ENCODE measurements at regions not wholly inside any gene's neighbourhood (a gene's known extent, or its start where the extent isn't known, plus 50 kb on each side); places are given as distances from the start of the nearest gene placed in this dataset.

DNA sequence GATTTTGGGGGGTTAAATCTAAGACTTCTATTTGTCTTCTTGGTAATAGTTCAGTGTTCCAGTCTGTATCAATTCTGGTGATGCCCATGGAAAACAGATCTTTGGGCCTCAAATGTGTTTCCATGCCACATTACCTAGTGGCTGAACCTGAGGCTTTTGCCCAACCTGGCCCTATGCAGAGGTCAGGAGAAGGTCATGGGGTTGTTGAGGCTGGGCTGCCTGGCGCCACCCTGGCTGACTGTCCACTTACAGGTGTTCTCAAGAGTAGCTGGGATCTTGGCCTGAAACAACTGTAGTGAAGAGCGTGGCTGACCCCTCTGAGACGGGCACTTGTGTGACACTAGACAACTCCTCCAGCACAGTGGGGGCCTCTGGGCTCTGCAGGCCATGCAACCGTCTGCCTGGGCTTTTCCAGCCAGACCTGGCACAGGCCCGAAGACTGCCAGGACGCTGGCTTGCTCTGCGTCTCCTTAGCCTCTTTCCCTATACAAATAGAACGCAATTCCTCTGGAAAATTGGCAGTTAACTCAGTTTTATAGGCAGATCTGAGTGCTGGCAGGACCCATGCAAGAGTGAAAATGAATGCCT lies 127.8 kb downstream of the TRIM43 start:
- no peak for TF ChIP-seq POLR2A (IDR thresholded peaks at IDR 0.05)
- TF ChIP-seq, protein P1, sequence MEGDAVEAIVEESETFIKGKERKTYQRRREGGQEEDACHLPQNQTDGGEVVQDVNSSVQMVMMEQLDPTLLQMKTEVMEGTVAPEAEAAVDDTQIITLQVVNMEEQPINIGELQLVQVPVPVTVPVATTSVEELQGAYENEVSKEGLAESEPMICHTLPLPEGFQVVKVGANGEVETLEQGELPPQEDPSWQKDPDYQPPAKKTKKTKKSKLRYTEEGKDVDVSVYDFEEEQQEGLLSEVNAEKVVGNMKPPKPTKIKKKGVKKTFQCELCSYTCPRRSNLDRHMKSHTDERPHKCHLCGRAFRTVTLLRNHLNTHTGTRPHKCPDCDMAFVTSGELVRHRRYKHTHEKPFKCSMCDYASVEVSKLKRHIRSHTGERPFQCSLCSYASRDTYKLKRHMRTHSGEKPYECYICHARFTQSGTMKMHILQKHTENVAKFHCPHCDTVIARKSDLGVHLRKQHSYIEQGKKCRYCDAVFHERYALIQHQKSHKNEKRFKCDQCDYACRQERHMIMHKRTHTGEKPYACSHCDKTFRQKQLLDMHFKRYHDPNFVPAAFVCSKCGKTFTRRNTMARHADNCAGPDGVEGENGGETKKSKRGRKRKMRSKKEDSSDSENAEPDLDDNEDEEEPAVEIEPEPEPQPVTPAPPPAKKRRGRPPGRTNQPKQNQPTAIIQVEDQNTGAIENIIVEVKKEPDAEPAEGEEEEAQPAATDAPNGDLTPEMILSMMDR (IDR thresholded peaks at IDR 0.05 in 8 of 11, conservative IDR thresholded peaks at IDR 0.05 in 3 of 11) = no peak

Measured in spleen (tissue), 7 donors.